ENCODE measurements at regions not wholly inside any gene's neighbourhood (a gene's known extent, or its start where the extent isn't known, plus 50 kb on each side); places are given as distances from the start of the nearest gene placed in this dataset.

- TF ChIP-seq, protein P1, sequence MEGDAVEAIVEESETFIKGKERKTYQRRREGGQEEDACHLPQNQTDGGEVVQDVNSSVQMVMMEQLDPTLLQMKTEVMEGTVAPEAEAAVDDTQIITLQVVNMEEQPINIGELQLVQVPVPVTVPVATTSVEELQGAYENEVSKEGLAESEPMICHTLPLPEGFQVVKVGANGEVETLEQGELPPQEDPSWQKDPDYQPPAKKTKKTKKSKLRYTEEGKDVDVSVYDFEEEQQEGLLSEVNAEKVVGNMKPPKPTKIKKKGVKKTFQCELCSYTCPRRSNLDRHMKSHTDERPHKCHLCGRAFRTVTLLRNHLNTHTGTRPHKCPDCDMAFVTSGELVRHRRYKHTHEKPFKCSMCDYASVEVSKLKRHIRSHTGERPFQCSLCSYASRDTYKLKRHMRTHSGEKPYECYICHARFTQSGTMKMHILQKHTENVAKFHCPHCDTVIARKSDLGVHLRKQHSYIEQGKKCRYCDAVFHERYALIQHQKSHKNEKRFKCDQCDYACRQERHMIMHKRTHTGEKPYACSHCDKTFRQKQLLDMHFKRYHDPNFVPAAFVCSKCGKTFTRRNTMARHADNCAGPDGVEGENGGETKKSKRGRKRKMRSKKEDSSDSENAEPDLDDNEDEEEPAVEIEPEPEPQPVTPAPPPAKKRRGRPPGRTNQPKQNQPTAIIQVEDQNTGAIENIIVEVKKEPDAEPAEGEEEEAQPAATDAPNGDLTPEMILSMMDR (conservative IDR thresholded peaks at IDR 0.05; ENCODE audit: low read length), result peak; percentile 88
- no peak for TF ChIP-seq EZH2phosphoT487 (IDR thresholded peaks at IDR 0.05; ENCODE audit: borderline replicate concordance, low read depth, low read length)
- Histone ChIP-seq H3K4me3 (ENCODE audit: low read depth, low read length, poor library complexity, severe bottlenecking) (no peak overlapping the region), H3K4me2 (ENCODE audit: low read length) (no peak overlapping the region), H2AFZ (ENCODE audit: low read length) (no peak overlapping the region), H3K27ac (ENCODE audit: low read depth, low read length, poor library complexity, severe bottlenecking) (no peak overlapping the region), H4K20me1 (ENCODE audit: insufficient read depth, low read length) (no peaks in the 10 kb centered on the region), H3K36me3 (ENCODE audit: insufficient read depth, low read length) (no peaks in the 10 kb centered on the region), H3K9me3 (ENCODE audit: low read length) (no peaks in the 10 kb centered on the region), H3K4me1 (ENCODE audit: insufficient read depth, low read length, poor library complexity, severe bottlenecking) (no peaks in the 10 kb centered on the region), H3K9me2 (ENCODE audit: insufficient read depth, low read length) (no peaks in the 10 kb centered on the region), H3K79me2 (ENCODE audit: insufficient read depth, low read depth, low read length) (no peaks in the 10 kb centered on the region)
- intact Hi-C loops (cut with micrococcal nuclease; ENCODE audit: unreplicated experiment), result loop anchor here (5.0 kb wide), 1 partner anchor 1121 kb away; no protein-coding TSS in a partner anchor
- ChIA-PET POLR2A (interaction anchor here (0.6 kb wide), 1 partner anchor 379 kb away, joined by 3 read pairs; no protein-coding TSS in a partner anchor), CTCF (ENCODE audit: unreplicated experiment) (no interaction called here)
- DNase-seq (ENCODE audit: low spot score), result peak; percentile 14
- no TSS peak for BruUV-seq (replicated peaks)
Measured at GRCh38 chr3:70531063-70531657, 218.7 kb upstream of the MDFIC2 start.

GRCh38 chr3:70530626-70531025 lies 218.2 kb upstream of the MDFIC2 start:
- H3K4me3 ChIP-seq (ENCODE audit: low read depth, low read length, poor library complexity, severe bottlenecking), result no peak overlapping the region
- H3K9me3 ChIP-seq (ENCODE audit: low read length), result no peaks in the 10 kb centered on the region
- no peak for TF ChIP-seq EZH2phosphoT487 (IDR thresholded peaks at IDR 0.05; ENCODE audit: borderline replicate concordance, low read depth, low read length)
- TF ChIP-seq, protein P1 (conservative IDR thresholded peaks at IDR 0.05; ENCODE audit: low read length), result no peak
- ChIA-PET CTCF (ENCODE audit: unreplicated experiment) (no interaction called here), POLR2A (no interaction called here)
- no peaks in the 10 kb centered on the region for H3K36me3 ChIP-seq (ENCODE audit: insufficient read depth, low read length)
- H3K27ac ChIP-seq (ENCODE audit: low read depth, low read length, poor library complexity, severe bottlenecking), result no peak overlapping the region
- DNase-seq (ENCODE audit: low spot score), result no peak
- no peak overlapping the region for H2AFZ ChIP-seq (ENCODE audit: low read length)
- no peaks in the 10 kb centered on the region for H3K9me2 ChIP-seq (ENCODE audit: insufficient read depth, low read length)
- intact Hi-C loops (cut with micrococcal nuclease; ENCODE audit: unreplicated experiment), result loop anchor here (5.0 kb wide), 1 partner anchor 1122 kb away; no protein-coding TSS in a partner anchor
- H3K4me2 ChIP-seq (ENCODE audit: low read length), result no peak overlapping the region
- H3K4me1 ChIP-seq (ENCODE audit: insufficient read depth, low read length, poor library complexity, severe bottlenecking), result no peaks in the 10 kb centered on the region
- no peaks in the 10 kb centered on the region for H3K79me2 ChIP-seq (ENCODE audit: insufficient read depth, low read depth, low read length)
- no TSS peak for BruUV-seq (replicated peaks)
- no peaks in the 10 kb centered on the region for H4K20me1 ChIP-seq (ENCODE audit: insufficient read depth, low read length)

DNA sequence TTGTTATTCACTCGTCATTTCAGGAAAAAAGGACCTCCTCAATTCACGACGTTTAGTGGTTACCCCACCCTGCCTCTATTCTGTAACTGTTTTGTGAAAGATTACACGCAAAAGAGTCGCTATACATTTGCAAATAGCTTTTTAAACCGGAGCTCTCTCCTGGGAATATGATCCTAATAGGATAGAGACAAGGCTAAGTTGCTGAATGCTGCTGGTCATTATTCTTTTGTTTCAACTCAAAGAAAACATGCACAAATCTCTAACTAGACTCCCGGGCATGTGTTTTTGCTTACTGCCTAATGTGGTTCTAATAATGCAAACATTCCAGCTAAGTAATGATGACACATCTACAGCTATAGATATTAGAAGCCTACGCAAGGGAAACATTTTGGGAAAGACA lies 214.6 kb upstream of the MDFIC2 start:
- no peak overlapping the region for H2AFZ ChIP-seq (ENCODE audit: low read length)

More for the DNA sequence above, 214.6 kb upstream of the MDFIC2 start:
- POLR2A ChIA-PET, result interaction anchor here (0.5 to 1.5 kb wide), 4 partner anchors 12 to 1427 kb away, joined by 3 read pairs; no protein-coding TSS in a partner anchor
- Histone ChIP-seq H4K20me1 (ENCODE audit: insufficient read depth, low read length) (no peaks in the 10 kb centered on the region), H3K9me3 (ENCODE audit: low read length) (no peaks in the 10 kb centered on the region), H3K4me3 (ENCODE audit: low read depth, low read length, poor library complexity, severe bottlenecking) (no peak overlapping the region), H3K27ac (ENCODE audit: low read depth, low read length, poor library complexity, severe bottlenecking) (no peak overlapping the region), H3K4me1 (ENCODE audit: insufficient read depth, low read length, poor library complexity, severe bottlenecking) (no peaks in the 10 kb centered on the region), H3K9me2 (ENCODE audit: insufficient read depth, low read length) (no peaks in the 10 kb centered on the region), H3K36me3 (ENCODE audit: insufficient read depth, low read length) (no peaks in the 10 kb centered on the region), H3K4me2 (ENCODE audit: low read length) (no peak overlapping the region), H3K79me2 (ENCODE audit: insufficient read depth, low read depth, low read length) (no peaks in the 10 kb centered on the region)
- intact Hi-C loops (cut with micrococcal nuclease; ENCODE audit: unreplicated experiment), result no loop called here
- no peak for TF ChIP-seq EZH2phosphoT487 (IDR thresholded peaks at IDR 0.05; ENCODE audit: borderline replicate concordance, low read depth, low read length)
- TF ChIP-seq, protein P1 (conservative IDR thresholded peaks at IDR 0.05; ENCODE audit: low read length), result no peak
- no TSS peak for BruUV-seq (replicated peaks)
- CTCF ChIA-PET (ENCODE audit: unreplicated experiment), result no interaction called here
- no peak for DNase-seq (ENCODE audit: low spot score)

Data from OCI-LY7 (cell line).